HG02610 (cell line): ENCODE measurements at regions not wholly inside any gene's neighbourhood (a gene's known extent, or its start where the extent isn't known, plus 50 kb on each side); places are given as distances from the start of the nearest gene placed in this dataset.

ENCODE experiments used
- ATAC-seq: cut with Tn5 transposase; IDR thresholded peaks from one replicate; pipeline ENCODE4 v1.9.1; 2021; ENCODE audit warnings: mild to moderate bottlenecking, moderate library complexity; ENCODE audit not compliant: unreplicated experiment

GRCh38 chr20:57112448-57112847 lies 154.0 kb downstream of the BMP7 start:
- ATAC-seq = no peak

DNA sequence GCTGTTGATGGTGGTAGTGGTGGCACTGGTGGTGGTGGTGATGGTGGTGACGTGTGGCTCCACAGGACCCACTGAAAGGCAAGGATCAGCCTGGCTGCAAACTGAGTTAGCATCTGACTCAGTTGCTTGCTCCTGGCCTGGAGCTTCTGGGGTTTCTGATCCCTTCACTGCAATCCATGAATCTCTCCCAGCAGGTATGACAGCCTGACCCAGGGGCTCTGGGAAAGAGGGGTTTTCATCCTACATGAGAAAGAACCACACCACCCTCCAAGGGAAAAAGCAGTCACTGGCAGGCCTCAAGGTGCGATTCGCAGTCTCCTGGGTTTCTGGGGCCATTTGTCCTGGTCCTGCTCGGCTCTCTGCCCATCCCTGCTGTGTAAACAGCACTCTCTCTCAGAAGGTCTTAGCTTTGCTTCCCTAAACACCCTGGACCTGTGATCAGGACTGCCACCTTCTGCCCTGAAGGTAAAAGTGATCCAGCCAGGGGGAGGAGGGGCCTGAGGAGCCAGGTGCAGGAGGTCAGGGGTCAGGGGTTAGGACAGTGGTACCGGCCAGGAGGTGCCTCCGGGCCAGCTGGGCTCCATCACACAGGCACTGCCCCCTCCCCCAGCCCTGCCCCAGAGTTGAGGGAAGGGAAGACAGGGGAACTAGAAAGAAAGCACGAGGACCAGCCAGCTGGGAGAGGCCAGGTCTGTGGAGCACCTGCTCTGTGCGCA lies 152.0 kb downstream of the BMP7 start:
- no peak for ATAC-seq

DNA sequence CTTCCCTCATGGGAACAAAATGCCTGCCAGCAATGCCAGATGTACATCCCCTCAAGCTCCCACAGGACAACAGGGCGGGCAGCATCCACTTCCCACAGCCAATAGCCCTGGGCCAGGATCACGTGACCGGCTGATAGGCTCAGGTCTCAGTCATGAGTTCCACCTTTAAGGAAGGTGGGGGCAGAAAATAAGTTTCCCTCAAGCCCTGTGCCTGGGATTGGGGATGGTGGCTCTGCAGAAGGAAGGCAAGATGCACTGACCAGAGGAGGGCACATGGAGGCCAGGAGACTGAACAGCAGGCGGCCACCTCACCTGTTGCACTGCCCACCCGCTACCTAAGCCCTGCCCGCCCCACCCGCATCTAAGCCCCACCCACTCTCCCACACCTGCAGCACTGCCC lies 149.1 kb downstream of the BMP7 start:
- ATAC-seq = no peak

DNA sequence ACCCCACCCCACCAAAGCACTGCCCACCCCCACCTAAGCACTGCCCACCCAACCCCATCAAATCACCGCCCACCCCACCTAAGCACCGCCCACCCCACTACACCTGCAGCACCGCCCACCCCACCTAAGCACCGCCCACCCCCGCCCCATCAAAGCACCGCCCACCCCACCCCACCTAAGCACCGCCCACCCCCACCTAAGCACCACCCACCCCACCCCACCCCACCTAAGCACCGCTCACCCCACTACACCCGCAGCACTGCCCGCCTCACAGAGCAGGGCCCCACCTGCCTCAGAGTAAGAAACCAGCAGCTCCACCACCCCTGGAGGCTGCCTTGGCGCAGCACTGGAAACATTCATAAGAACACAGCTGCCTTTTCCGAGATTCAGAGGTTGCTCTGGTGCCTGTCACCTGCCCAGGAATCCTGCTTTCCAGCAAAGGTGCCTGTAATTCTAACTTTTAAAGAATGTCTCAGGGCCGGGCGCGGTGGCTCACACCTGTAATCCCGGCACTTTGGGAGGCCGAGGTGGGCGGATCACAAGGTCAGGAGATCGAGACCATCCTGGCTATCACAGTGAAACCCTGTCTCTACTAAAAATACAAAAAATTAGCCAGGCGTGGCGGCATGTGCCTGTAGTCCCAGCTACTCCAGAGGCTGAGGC lies 148.2 kb downstream of the BMP7 start:
- ATAC-seq = no peak
